ENCODE measurements at regions not wholly inside any gene's neighbourhood (a gene's known extent, or its start where the extent isn't known, plus 50 kb on each side); places are given as distances from the start of the nearest gene placed in this dataset.
"Not testable (repeated sequence)": the region's sequence is repeated elsewhere in the genome, so short reads cannot be mapped to it uniquely, and the experiment has no call there.

GRCh38 chr17:63295288-63295687 is 150.8 kb downstream of the CYB561 start (continued):
- TF ChIP-seq, protein P1, sequence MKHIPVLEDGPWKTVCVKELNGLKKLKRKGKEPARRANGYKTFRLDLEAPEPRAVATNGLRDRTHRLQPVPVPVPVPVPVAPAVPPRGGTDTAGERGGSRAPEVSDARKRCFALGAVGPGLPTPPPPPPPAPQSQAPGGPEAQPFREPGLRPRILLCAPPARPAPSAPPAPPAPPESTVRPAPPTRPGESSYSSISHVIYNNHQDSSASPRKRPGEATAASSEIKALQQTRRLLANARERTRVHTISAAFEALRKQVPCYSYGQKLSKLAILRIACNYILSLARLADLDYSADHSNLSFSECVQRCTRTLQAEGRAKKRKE (CRISPR knock-in tag; IDR thresholded peaks at IDR 0.05; ENCODE audit: low read depth) = no peak
- TF ChIP-seq, protein P2, sequence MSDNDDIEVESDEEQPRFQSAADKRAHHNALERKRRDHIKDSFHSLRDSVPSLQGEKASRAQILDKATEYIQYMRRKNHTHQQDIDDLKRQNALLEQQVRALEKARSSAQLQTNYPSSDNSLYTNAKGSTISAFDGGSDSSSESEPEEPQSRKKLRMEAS (IDR thresholded peaks at IDR 0.05) = no peak

DNA sequence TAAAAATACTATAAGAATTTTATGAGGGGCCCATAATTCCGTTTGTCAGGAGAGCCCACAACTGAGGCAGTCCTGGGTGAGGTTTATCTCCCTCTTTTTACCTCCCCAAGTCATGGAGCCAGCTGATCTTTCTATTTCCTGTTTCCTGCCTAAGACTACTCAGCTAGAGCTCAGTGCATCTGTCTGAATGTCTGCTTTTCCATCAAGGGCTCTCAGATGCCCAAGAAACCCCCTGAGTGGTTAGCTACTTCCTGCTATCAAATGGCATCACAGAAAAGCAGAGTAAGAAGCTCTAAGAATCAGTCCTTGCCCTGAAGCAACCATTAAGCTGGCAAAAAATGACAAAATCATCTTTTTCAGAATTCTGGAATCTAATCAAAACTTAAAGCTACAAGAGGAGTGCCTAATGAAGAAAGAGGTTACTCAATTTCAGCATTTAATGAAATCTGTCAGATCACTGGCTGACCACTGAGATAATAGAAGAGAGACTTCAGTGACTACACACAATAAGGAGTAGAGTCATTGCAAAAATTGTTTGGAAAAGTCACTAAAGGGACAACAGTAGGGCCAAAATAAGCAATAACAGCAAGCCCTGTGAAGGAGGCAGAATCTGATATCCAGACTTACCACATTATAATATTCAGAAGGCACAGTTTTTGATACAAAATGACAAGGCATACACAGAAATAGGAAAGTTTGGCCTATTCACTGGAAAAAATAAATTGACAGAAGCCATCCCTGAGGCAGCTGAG is 150.1 kb downstream of the CYB561 start:
- Histone ChIP-seq H3K27ac (no peak overlapping the region), H3K4me2 (no peak overlapping the region), H3K4me1 (peaks cover 12% of the 10 kb centered on the region), H3K9me3 (peaks cover 12% of the 10 kb centered on the region), H3K4me3 (no peak overlapping the region)
- POLR2A ChIA-PET = no interaction called here
- WGBS (ENCODE audit: missing lambda C conversion rate) = 66% methylated on average over 1 of the region's 1 CpG
- FAIRE-seq (no peak), ATAC-seq (no peak), DNase-seq (ENCODE audit: low read depth in 1 of 2, low spot score in 1 of 2) (no peak)
- TF ChIP-seq HMGXB4 (CRISPR knock-in tag; IDR thresholded peaks at IDR 0.05; ENCODE audit: borderline replicate concordance) (no peak), ESRRA (IDR thresholded peaks at IDR 0.05; ENCODE audit: borderline replicate concordance, low read length) (no peak), RARB (CRISPR knock-in tag; IDR thresholded peaks at IDR 0.05) (no peak), JUN (IDR thresholded peaks at IDR 0.05) (no peak), SMC3 (IDR thresholded peaks at IDR 0.05) (no peak), PHF8 (IDR thresholded peaks at IDR 0.05; ENCODE audit: borderline replicate concordance, low read depth) (no peak), NPAS2 (CRISPR knock-in tag; IDR thresholded peaks at IDR 0.05; ENCODE audit: borderline replicate concordance) (no peak), RFX5 (IDR thresholded peaks at IDR 0.05) (no peak), TP53 (CRISPR knock-in tag; IDR thresholded peaks at IDR 0.05) (no peak), NR3C1 (IDR thresholded peaks at IDR 0.05) (no peak), FOXS1 (CRISPR knock-in tag; IDR thresholded peaks at IDR 0.05) (no peak), MAZ (IDR thresholded peaks at IDR 0.05; ENCODE audit: borderline replicate concordance, low read depth, low read length) (no peak), CEBPB (IDR thresholded peaks at IDR 0.05) (no peak), FOSB (CRISPR knock-in tag; IDR thresholded peaks at IDR 0.05) (no peak)
- TF ChIP-seq, protein P1 (CRISPR knock-in tag; IDR thresholded peaks at IDR 0.05; ENCODE audit: low read depth) = no peak
- TF ChIP-seq, protein P3, sequence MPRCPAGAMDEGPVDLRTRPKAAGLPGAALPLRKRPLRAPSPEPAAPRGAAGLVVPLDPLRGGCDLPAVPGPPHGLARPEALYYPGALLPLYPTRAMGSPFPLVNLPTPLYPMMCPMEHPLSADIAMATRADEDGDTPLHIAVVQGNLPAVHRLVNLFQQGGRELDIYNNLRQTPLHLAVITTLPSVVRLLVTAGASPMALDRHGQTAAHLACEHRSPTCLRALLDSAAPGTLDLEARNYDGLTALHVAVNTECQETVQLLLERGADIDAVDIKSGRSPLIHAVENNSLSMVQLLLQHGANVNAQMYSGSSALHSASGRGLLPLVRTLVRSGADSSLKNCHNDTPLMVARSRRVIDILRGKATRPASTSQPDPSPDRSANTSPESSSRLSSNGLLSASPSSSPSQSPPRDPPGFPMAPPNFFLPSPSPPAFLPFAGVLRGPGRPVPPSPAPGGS (IDR thresholded peaks at IDR 0.05) = no peak
- TF ChIP-seq, protein P4, sequence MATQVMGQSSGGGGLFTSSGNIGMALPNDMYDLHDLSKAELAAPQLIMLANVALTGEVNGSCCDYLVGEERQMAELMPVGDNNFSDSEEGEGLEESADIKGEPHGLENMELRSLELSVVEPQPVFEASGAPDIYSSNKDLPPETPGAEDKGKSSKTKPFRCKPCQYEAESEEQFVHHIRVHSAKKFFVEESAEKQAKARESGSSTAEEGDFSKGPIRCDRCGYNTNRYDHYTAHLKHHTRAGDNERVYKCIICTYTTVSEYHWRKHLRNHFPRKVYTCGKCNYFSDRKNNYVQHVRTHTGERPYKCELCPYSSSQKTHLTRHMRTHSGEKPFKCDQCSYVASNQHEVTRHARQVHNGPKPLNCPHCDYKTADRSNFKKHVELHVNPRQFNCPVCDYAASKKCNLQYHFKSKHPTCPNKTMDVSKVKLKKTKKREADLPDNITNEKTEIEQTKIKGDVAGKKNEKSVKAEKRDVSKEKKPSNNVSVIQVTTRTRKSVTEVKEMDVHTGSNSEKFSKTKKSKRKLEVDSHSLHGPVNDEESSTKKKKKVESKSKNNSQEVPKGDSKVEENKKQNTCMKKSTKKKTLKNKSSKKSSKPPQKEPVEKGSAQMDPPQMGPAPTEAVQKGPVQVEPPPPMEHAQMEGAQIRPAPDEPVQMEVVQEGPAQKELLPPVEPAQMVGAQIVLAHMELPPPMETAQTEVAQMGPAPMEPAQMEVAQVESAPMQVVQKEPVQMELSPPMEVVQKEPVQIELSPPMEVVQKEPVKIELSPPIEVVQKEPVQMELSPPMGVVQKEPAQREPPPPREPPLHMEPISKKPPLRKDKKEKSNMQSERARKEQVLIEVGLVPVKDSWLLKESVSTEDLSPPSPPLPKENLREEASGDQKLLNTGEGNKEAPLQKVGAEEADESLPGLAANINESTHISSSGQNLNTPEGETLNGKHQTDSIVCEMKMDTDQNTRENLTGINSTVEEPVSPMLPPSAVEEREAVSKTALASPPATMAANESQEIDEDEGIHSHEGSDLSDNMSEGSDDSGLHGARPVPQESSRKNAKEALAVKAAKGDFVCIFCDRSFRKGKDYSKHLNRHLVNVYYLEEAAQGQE (IDR thresholded peaks at IDR 0.05) = no peak
- CTCF ChIA-PET = interaction anchor here (1.2 to 1.3 kb wide), 2 partner anchors 65 to 111 kb away, joined by 3 read pairs; no protein-coding TSS in a partner anchor

DNA sequence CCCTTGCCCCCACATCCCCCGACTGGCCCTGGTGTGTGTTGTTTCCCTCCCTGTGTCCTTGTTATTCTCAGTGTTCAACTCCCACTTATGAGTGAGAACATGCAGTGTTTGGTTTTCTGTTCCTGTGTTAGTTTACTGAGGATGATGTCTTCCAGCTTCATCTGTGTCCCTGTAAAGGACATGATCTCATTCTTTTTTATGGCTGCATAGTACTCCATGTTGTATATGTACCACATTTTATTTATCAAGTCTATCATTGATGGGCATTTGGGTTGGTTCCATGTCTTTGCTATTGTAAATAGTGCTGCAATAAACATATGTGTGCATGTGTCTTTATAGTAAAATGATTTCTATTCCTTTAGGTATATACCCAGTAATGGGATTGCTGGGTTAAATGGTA is 147.2 kb downstream of the CYB561 start:
- ATAC-seq, CTCF ChIA-PET, FAIRE-seq: not testable (repeated sequence)

More for the DNA sequence above, 147.2 kb downstream of the CYB561 start:
- H3K27ac ChIP-seq; H3K4me2 ChIP-seq; POLR2A ChIA-PET; H3K4me1 ChIP-seq; H3K4me3 ChIP-seq; DNase-seq (ENCODE audit: low read depth in 1 of 2, low spot score in 1 of 2): not testable (repeated sequence)
- WGBS (ENCODE audit: missing lambda C conversion rate) = 97% methylated on average over 1 of the region's 1 CpG
- peaks cover 12% of the 10 kb centered on the region for H3K9me3 ChIP-seq

Data from A549 (cell line).